ENCODE measurements at regions not wholly inside any gene's neighbourhood (a gene's known extent, or its start where the extent isn't known, plus 50 kb on each side); places are given as distances from the start of the nearest gene placed in this dataset.

GRCh38 chr15:87805117-87805820, 451.3 kb downstream of the NTRK3 start:
- peak; percentile 7 for DNase-seq

GRCh38 chr15:87804451-87804850, 452.1 kb downstream of the NTRK3 start:
- DNase-seq, result no peak

- DNase-seq, result no peak
Observed at GRCh38 chr15:87799838-87800237, 456.7 kb downstream of the NTRK3 start.

- DNase-seq, result no peak
Observed at GRCh38 chr15:87799428-87799827, 457.1 kb downstream of the NTRK3 start.

- no peak for DNase-seq
Observed at GRCh38 chr15:87793725-87794124, 462.8 kb downstream of the NTRK3 start.

- no peak for DNase-seq
Observed at GRCh38 chr15:87792250-87793040, 464.1 kb downstream of the NTRK3 start.

GRCh38 chr15:87781959-87782625, 474.4 kb downstream of the NTRK3 start:
- no peak for DNase-seq

GRCh38 chr15:87779746-87780145, 476.8 kb downstream of the NTRK3 start:
- no peak for DNase-seq

- DNase-seq, result no peak
Observed at GRCh38 chr15:87778358-87778757, 478.2 kb downstream of the NTRK3 start.

- peak; percentile 72 for DNase-seq
Observed at GRCh38 chr15:87777054-87777561, 479.4 kb downstream of the NTRK3 start.

GRCh38 chr15:87767516-87767915, 489.0 kb downstream of the NTRK3 start:
- no peak for DNase-seq

- DNase-seq, result peak; percentile 31
Observed at GRCh38 chr15:87764461-87765240, 491.9 kb downstream of the NTRK3 start.

- no peak for DNase-seq
Observed at GRCh38 chr15:87763837-87764236, 492.7 kb downstream of the NTRK3 start.

GRCh38 chr15:87761736-87762509, 494.6 kb downstream of the NTRK3 start:
- no peak for DNase-seq

GRCh38 chr15:87760547-87761314, 495.8 kb downstream of the NTRK3 start:
- no peak for DNase-seq

GRCh38 chr15:87758794-87759418, 497.6 kb downstream of the NTRK3 start:
- no peak for DNase-seq

GRCh38 chr15:87757084-87757483, 499.5 kb downstream of the NTRK3 start:
- no peak for DNase-seq

- no peak for DNase-seq
Observed at GRCh38 chr15:87756072-87756471, 500.5 kb downstream of the NTRK3 start.

GRCh38 chr15:87755226-87755625, 501.3 kb downstream of the NTRK3 start:
- no peak for DNase-seq

- DNase-seq, result no peak
Observed at GRCh38 chr15:87753539-87753938, 503.0 kb downstream of the NTRK3 start.
